HepG2 (cell line): ENCODE measurements at regions not wholly inside any gene's neighbourhood (a gene's known extent, or its start where the extent isn't known, plus 50 kb on each side); places are given as distances from the start of the nearest gene placed in this dataset.

Experiments used
- CBX2 ChIP-seq, 2 experiments: fragments of 200-600 bp in 1 of 2; sonication (generic); formaldehyde crosslinking in 1 of 2; IDR thresholded peaks; 2 replicates each; pipeline versions ENCODE4 v1.7.0 to v1.8.1; 2018 to 2022; ENCODE audit warnings: low read depth in 2 of 2, low read length in 1 of 2, mild to moderate bottlenecking in 1 of 2, missing genetic modification reagents in 1 of 2
- PHB2 ChIP-seq: fragments of 450-650 bp; IDR thresholded peaks from 2 replicates; pipeline ENCODE4 v1.6.1; 2018; ENCODE audit not compliant: partially characterized antibody
- POLR2AphosphoS2 ChIP-seq: IDR thresholded peaks from 2 replicates; pipeline ENCODE4 v1.6.1; 2011; ENCODE audit warnings: low read depth, low read length, improper control_type of control experiment
- PTBP1 ChIP-seq: fragments of 200-400 bp; formaldehyde crosslinking; IDR thresholded peaks from 2 replicates; pipeline ENCODE4 v1.6.1; 2018; ENCODE audit warnings: low read length, low read depth; ENCODE audit not compliant: poor library complexity, severe bottlenecking
- RXRB ChIP-seq: IDR thresholded peaks from 2 replicates; pipeline ENCODE4 v1.6.1; 2016; ENCODE audit warnings: borderline replicate concordance, missing genetic modification reagents, missing compliant biosample characterization
- SMYD3 ChIP-seq: sonication (generic); formaldehyde crosslinking; IDR thresholded peaks from 2 replicates; pipeline ENCODE4 v1.8.1; 2023; ENCODE audit warnings: mild to moderate bottlenecking, missing genetic modification reagents
- ZNF225 ChIP-seq: sonication (generic); formaldehyde crosslinking; IDR thresholded peaks from 2 replicates; pipeline ENCODE4 v1.4.0; 2020; ENCODE audit warnings: mild to moderate bottlenecking, missing genetic modification reagents
- ZNF501 ChIP-seq: sonication (generic); formaldehyde crosslinking; IDR thresholded peaks from 2 replicates; pipeline ENCODE4 v1.5.1; 2020; ENCODE audit warnings: mild to moderate bottlenecking, moderate library complexity, missing genetic modification reagents
- TF ChIP-seq, protein P1 (sequence below): sonication (generic); formaldehyde crosslinking; IDR thresholded peaks from 2 replicates; pipeline ENCODE4 v1.5.0; 2020; ENCODE audit warnings: mild to moderate bottlenecking, missing genetic modification reagents, moderate library complexity
- TF ChIP-seq, protein P2 (sequence below): sonication (generic); formaldehyde crosslinking; IDR thresholded peaks from one replicate; pipeline ENCODE4 v1.5.1; 2020; ENCODE audit warnings: mild to moderate bottlenecking, missing genetic modification reagents; ENCODE audit errors: not compliant biosample characterization
- TF ChIP-seq, protein P3 (sequence below): IDR thresholded peaks from 2 replicates; pipeline ENCODE4 v1.6.1; 2016

GRCh38 chr11:28808771-28809170 is 700.6 kb downstream of the METTL15 start:
- TF ChIP-seq CBX2 (IDR thresholded peaks at IDR 0.05; ENCODE audit: low read depth, low read length) (no peak), CBX2 (CRISPR knock-in tag; IDR thresholded peaks at IDR 0.05; ENCODE audit: low read depth) (no peak), PTBP1 (no peak), ZNF225 (CRISPR knock-in tag) (no peak), POLR2AphosphoS2 (no peak), RXRB (no peak), ZNF501 (CRISPR knock-in tag) (no peak), PHB2 (no peak), SMYD3 (CRISPR knock-in tag) (no peak)
- TF ChIP-seq, protein P1, sequence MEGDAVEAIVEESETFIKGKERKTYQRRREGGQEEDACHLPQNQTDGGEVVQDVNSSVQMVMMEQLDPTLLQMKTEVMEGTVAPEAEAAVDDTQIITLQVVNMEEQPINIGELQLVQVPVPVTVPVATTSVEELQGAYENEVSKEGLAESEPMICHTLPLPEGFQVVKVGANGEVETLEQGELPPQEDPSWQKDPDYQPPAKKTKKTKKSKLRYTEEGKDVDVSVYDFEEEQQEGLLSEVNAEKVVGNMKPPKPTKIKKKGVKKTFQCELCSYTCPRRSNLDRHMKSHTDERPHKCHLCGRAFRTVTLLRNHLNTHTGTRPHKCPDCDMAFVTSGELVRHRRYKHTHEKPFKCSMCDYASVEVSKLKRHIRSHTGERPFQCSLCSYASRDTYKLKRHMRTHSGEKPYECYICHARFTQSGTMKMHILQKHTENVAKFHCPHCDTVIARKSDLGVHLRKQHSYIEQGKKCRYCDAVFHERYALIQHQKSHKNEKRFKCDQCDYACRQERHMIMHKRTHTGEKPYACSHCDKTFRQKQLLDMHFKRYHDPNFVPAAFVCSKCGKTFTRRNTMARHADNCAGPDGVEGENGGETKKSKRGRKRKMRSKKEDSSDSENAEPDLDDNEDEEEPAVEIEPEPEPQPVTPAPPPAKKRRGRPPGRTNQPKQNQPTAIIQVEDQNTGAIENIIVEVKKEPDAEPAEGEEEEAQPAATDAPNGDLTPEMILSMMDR (CRISPR knock-in tag) = no peak
- TF ChIP-seq, protein P2, sequence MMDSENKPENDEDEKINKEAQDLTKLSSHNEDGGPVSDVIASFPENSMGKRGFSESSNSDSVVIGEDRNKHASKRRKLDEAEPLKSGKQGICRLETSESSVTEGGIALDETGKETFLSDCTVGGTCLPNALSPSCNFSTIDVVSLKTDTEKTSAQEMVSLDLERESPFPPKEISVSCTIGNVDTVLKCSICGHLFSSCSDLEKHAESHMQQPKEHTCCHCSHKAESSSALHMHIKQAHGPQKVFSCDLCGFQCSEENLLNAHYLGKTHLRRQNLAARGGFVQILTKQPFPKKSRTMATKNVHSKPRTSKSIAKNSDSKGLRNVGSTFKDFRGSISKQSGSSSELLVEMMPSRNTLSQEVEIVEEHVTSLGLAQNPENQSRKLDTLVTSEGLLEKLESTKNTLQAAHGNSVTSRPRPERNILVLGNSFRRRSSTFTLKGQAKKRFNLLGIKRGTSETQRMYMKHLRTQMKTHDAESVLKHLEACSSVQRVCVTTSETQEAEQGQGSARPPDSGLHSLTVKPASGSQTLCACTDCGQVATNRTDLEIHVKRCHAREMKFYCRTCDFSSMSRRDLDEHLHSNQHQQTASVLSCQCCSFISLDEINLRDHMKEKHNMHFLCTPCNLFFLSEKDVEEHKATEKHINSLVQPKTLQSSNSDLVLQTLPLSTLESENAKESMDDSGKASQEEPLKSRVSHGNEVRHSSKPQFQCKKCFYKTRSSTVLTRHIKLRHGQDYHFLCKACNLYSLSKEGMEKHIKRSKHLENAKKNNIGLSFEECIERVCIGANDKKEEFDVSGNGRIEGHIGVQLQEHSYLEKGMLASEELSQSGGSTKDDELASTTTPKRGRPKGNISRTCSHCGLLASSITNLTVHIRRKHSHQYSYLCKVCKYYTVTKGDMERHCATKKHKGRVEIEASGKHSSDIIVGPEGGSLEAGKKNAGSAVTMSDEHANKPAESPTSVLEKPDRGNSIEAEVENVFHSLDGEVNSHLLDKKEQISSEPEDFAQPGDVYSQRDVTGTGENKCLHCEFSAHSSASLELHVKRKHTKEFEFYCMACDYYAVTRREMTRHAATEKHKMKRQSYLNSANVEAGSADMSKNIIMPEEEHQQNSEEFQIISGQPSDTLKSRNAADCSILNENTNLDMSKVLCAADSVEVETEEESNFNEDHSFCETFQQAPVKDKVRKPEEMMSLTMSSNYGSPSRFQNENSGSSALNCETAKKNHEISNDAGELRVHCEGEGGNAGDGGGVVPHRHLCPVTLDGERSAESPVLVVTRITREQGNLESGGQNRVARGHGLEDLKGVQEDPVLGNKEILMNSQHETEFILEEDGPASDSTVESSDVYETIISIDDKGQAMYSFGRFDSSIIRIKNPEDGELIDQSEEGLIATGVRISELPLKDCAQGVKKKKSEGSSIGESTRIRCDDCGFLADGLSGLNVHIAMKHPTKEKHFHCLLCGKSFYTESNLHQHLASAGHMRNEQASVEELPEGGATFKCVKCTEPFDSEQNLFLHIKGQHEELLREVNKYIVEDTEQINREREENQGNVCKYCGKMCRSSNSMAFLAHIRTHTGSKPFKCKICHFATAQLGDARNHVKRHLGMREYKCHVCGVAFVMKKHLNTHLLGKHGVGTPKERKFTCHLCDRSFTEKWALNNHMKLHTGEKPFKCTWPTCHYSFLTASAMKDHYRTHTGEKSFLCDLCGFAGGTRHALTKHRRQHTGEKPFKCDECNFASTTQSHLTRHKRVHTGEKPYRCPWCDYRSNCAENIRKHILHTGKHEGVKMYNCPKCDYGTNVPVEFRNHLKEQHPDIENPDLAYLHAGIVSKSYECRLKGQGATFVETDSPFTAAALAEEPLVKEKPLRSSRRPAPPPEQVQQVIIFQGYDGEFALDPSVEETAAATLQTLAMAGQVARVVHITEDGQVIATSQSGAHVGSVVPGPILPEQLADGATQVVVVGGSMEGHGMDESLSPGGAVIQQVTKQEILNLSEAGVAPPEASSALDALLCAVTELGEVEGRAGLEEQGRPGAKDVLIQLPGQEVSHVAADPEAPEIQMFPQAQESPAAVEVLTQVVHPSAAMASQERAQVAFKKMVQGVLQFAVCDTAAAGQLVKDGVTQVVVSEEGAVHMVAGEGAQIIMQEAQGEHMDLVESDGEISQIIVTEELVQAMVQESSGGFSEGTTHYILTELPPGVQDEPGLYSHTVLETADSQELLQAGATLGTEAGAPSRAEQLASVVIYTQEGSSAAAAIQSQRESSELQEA (CRISPR knock-in tag) = no peak
- TF ChIP-seq, protein P3, sequence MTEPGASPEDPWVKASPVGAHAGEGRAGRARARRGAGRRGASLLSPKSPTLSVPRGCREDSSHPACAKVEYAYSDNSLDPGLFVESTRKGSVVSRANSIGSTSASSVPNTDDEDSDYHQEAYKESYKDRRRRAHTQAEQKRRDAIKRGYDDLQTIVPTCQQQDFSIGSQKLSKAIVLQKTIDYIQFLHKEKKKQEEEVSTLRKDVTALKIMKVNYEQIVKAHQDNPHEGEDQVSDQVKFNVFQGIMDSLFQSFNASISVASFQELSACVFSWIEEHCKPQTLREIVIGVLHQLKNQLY (CRISPR knock-in tag) = no peak
